ENCODE measurements at regions not wholly inside any gene's neighbourhood (a gene's known extent, or its start where the extent isn't known, plus 50 kb on each side); places are given as distances from the start of the nearest gene placed in this dataset.
A peak's percentile ranks its signal among the peaks of the same experiment; 100 is the strongest.

- DNase-seq (ENCODE audit: extremely low read depth in 1 of 2, low read depth in 1 of 2): no peak
Measured at GRCh38 chr6:104579310-104579863, 280.3 kb downstream of the HACE1 start.

DNA sequence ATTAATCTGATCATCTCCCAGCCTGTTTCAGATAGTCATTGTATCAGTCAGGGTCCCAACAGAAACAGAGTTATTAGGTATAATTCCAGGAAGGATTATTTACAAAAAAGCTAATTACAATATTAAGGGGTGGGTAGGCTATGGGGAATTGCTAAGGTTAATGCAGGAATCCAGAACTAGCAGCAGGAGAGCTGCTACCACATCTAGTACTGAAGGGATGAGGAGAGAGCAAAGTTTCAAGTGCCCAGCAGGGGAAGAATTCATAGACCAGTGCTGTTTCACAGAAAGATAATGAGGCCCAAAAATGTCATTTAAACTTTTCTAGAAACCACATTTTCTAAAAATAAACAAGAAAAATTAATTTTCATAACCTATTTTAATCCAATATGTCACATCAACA, 284.2 kb downstream of the HACE1 start:
- DNase-seq (ENCODE audit: extremely low read depth in 1 of 2, low read depth in 1 of 2): no peak

DNA sequence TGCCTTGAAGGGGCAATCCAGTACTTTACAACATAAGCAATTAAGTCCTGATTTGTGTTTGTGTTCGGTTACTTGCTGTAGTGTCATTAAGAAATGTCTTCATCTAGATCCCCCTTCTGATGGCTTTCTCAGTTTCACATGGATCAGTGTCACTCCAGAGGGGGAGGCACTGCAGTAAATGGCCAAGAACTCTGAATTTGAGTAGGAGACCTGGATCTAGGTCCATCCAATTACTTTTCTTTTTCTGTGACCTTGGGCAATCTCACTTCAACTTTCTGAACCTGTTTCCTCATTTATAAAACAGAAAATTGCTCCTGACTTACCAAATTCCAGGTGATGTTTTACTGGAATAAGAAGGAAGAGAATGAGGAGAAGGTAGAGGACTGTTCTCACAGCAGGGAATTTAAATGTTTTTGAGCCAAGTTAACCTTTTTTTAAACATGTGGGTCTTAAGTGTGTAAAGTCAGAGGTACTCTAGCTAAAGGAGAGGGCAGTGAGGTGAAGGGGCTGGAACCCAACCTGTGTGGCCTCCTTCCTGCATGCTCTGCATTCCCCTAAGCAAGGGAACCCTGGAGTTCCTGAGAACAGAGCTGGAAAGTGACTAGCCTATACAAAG, 285.5 kb downstream of the HACE1 start:
- no peak for DNase-seq (ENCODE audit: extremely low read depth in 1 of 2, low read depth in 1 of 2)

- no peak for DNase-seq (ENCODE audit: extremely low read depth in 1 of 2, low read depth in 1 of 2)
Measured at GRCh38 chr6:104573350-104573749, 286.4 kb downstream of the HACE1 start.

DNA sequence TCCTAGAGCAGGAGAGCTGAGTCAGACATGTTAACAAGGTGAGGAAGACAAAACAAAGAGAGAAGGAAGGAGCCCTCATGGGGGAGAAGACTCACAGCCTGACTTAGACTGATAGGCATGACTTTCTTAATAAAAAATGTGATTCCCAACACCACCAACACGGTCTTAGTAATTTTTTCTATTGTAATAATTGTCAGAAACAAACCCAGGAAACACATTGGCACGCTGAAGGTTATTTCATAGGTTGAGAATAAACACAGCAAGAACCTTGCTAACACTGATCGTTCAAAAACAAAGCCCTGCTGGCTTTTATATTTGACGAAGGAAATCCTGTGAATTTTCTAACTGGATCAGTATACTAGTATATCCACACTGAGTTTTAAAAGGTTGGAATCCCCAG, 286.8 kb downstream of the HACE1 start:
- DNase-seq (ENCODE audit: extremely low read depth in 1 of 2, low read depth in 1 of 2): no peak

GRCh38 chr6:104566411-104566810, 293.3 kb downstream of the HACE1 start:
- no peak for DNase-seq (ENCODE audit: extremely low read depth in 1 of 2, low read depth in 1 of 2)

- no peak for DNase-seq (ENCODE audit: extremely low read depth in 1 of 2, low read depth in 1 of 2)
Measured at GRCh38 chr6:104563306-104563705, 296.4 kb downstream of the HACE1 start.

DNA sequence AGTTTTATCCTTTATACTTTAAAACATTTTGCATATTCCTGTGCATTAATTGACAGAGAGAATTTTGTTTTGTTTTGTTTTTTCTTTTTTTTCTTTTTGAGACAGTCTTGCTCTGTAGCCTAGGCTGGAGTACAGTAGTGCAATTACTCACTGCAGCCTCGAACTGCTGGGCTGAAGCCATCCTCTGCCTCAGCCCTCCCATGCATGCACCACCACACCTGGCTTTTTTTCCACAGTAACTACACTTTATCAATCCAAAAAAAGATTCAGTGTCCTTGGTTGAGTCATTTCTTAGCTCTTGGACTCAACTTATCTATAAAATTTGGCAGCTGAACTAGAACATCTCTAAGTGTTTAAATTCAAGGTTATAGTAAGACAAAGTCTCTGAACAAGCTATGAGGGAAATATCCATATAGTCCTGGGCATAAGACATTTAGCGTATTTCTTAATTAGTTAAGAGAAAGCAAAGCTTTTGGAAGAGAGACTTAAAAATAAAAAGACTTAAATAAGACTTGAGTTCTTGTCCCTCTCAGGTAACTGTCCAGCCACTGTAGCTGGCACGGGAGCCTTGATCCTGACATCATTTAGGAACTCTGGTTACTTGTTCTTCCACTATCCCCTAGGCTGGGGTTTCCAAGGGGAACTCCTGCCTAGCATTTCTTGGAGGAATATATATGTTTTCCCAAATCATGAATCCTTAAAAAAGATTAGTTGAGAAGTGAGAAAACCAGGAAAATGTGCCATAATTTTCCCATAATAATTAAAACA, 300.1 kb downstream of the HACE1 start:
- DNase-seq (ENCODE audit: extremely low read depth in 1 of 2, low read depth in 1 of 2): no peak

DNA sequence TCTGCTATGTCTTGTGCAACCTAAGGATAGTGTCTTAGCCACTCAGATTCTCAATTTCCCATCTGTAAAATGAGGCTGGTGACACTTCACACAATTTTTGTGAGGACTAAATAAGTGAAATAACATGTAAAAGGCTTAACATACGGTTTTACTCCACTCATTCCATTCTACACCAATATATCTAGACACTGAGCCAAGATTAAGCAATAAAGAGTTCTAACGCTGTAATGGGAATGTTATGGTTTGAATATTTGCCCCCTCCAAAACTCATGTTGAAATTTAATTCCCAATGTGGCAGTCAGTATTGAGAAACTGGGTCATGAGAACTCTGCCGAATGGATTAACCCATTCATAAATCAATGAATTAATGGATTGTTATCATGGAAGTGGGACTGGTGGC, 301.0 kb downstream of the HACE1 start:
- DNase-seq (ENCODE audit: extremely low read depth in 1 of 2, low read depth in 1 of 2): no peak

- DNase-seq (ENCODE audit: extremely low read depth in 1 of 2, low read depth in 1 of 2): no peak
Measured at GRCh38 chr6:104548297-104548696, 311.4 kb downstream of the HACE1 start.

DNA sequence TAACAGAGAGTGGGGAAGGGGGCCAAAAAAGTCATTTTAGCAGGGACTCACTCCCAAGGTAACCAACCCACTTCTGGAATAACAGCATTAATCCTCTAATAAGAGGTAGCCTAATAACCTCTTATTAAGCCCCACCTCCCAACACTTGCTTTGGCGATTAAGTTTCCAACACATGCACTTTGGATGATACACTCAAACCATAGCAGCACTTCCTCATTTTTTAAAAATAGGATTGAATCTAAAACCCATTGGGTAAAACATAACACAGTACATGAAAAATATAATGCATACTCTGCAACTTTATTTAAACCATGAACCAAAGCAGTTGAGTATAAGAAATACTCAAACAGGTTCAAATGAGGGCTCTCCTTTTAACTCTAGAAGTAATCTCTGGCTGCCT, 318.3 kb downstream of the HACE1 start:
- DNase-seq (ENCODE audit: extremely low read depth in 1 of 2, low read depth in 1 of 2): no peak

DNA sequence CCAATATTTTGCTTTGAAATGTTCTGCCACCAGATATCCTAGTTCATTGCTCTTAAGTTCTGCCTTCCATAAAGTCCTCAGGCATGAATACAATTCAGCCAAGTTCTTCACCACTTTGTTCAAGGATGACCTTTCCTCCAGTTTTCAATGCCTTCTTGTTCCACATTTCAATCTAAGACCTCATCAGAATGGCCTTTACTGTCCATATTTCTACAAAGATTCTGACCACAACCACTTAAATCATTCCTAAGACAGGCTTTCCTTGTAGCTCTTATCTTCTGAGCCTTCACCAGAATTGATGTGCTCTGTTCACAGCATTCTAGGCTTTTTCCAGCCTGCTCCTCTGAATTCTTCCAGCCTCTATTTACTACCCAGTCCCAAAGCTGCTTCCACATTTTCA, 319.0 kb downstream of the HACE1 start:
- no peak for DNase-seq (ENCODE audit: extremely low read depth in 1 of 2, low read depth in 1 of 2)

DNA sequence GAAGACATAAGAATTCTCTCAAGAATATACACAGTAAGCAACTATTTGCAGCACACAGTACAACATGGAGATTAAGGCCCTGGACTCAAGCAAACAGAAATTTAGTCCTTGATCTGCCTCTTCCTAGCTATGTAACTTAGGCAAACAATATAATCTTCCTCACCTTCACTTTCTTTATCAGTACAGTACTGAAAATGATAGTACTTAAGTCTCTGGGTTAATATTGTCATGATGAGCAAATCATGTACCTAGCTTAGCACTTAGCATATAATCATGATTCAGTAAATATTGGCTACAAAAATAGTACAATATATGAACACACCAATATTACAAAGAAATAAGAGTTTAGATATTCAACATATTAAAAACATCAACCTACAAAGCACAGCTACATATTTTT, 320.5 kb downstream of the HACE1 start:
- no peak for DNase-seq (ENCODE audit: extremely low read depth in 1 of 2, low read depth in 1 of 2)

DNA sequence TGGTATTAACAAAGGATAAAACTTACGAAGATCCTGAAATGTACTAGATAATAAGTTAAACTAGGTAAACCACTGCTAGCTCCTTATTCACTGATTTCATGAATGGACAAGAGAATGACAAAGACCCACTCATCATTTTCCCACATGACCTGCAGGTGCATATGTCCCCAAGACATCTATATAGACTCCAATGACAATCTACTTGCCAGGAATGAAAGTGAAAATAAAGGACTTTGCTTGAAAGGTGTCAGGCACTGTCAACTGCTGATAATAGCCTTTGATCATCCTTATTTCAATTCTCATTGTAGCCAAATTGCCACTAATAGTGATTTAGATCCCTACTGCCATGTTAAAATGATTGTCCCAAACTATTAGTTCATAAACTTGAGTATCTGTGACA, 321.8 kb downstream of the HACE1 start:
- DNase-seq (ENCODE audit: extremely low read depth in 1 of 2, low read depth in 1 of 2): no peak

DNA sequence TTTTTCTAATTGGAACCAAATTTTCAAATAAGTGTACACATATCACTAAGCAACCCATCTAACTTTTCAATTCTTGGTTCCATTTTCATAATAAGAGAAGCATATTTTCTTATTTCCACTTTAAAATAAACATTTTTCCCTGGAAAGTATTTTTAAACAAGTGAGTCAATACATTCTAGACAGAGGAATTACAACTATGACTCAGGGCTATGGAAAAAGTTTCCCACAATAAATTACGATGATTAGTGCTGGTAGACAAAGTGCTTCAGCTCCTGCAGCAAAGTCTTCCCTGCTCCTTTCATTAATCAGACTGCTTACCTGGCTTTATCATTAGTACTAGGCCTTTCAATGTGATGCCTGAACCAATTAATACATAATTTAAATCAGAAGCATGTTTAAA, 322.5 kb downstream of the HACE1 start:
- DNase-seq (ENCODE audit: extremely low read depth in 1 of 2, low read depth in 1 of 2): no peak

GRCh38 chr6:104532462-104532861, 327.3 kb downstream of the HACE1 start:
- no peak for DNase-seq (ENCODE audit: extremely low read depth in 1 of 2, low read depth in 1 of 2)

- DNase-seq (ENCODE audit: extremely low read depth in 1 of 2, low read depth in 1 of 2): no peak
Measured at GRCh38 chr6:104531646-104532045, 328.1 kb downstream of the HACE1 start.

DNA sequence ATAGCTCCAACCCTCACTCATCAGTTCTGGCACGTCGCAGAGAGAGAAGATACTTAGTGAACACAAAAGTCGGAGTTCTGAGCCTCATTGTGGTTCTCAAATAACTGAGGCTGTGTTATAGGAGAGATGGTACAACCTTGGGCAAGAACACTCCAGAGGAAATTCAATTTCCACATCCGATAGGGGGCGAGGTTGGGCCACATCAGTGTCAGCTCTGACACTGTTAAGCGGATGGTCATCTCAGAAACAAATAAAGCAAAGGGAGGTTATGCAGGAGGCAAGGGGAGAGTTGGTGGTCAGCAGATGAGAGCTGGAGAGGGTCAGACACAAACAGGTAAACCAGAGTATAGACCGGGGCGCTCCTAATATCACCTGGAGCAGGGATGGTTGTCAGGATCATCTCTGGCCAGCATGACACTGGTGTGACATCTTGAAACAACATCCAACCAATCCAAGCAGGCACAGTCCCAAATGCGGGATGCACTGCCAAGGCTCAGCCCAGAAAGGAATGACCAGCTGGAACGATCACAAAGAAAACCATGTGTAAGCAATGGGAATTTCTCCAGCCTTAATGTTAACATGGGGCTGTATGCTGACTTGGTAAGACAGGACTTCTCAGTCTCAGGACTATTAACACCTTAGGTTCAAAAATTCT, 331.8 kb downstream of the HACE1 start:
- no peak for DNase-seq (ENCODE audit: extremely low read depth in 1 of 2, low read depth in 1 of 2)

GRCh38 chr6:104527311-104527710, 332.4 kb downstream of the HACE1 start:
- DNase-seq (ENCODE audit: extremely low read depth in 1 of 2, low read depth in 1 of 2): no peak

DNA sequence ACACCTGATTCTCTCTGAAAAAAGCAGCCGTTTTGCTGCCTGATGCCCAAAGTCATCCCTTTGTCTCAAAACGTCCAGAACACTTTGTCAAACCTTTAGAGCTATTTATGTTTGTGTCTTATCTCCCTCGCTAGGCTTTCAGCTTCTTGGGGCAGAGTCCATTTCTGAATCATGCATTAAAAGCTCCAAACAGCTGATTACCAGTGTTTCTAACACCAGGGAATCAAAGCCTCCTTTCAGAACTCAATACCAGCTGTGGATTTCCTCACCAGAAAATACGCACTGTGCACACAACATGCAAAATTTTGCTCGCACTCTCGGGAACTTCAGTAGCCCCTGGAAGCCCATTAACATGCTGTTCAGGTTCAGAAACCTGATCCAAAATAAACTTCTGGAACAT, 333.3 kb downstream of the HACE1 start:
- DNase-seq (ENCODE audit: extremely low read depth in 1 of 2, low read depth in 1 of 2): no peak

GRCh38 chr6:104525677-104526322, 333.9 kb downstream of the HACE1 start:
- DNase-seq (ENCODE audit: extremely low read depth in 1 of 2, low read depth in 1 of 2): peak; percentile 17 to 48

Data from stimulated activated CD8-positive, alpha-beta memory T cell treated with anti-CD3 and anti-CD28 coated beads, Interleukin-7, amount 100 ng/mL, for 48 hours (primary cell).